ENCODE measurements at regions not wholly inside any gene's neighbourhood (a gene's known extent, or its start where the extent isn't known, plus 50 kb on each side); places are given as distances from the start of the nearest gene placed in this dataset.

DNA sequence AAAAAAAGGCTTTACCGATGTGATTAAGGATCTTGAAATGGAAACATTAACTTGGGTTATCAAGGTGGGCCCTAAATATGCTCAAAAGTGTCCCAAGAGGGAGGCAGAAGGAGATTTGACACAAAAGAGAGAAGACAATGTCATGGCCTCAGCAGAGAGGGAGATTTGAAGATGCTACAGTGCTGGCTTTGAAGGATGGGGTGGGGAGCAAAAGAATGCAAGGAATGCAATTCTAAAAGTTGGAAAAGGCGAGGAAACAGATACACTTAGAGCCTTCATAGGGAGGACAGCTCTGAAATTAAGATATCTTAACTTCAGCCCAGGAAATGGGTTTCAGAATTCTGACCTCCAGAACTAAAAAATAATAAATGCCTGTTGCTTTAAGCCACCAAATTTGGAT lies 314.5 kb upstream of the CCDC54 start:
- H3K9me3 ChIP-seq (ENCODE audit: control insufficient read depth, low read depth, low read length) = no peaks in the 10 kb centered on the region
- no peaks in the 10 kb centered on the region for H3K27me3 ChIP-seq (ENCODE audit: control insufficient read depth, insufficient read depth, low read length)
- H3K4me3 ChIP-seq (ENCODE audit: low read length) = no peak overlapping the region
- no peaks in the 10 kb centered on the region for H3K4me1 ChIP-seq (ENCODE audit: control insufficient read depth, insufficient read depth, low read length)
- no peak overlapping the region for H3K27ac ChIP-seq (ENCODE audit: low read length)
- 80% methylated on average over 1 of the region's 2 CpGs for WGBS (ENCODE audit: insufficient coverage, low lambda C conversion rate)
- no peaks in the 10 kb centered on the region for H3K36me3 ChIP-seq (ENCODE audit: control insufficient read depth, insufficient read depth, low read length)
- no peak for DNase-seq

DNA sequence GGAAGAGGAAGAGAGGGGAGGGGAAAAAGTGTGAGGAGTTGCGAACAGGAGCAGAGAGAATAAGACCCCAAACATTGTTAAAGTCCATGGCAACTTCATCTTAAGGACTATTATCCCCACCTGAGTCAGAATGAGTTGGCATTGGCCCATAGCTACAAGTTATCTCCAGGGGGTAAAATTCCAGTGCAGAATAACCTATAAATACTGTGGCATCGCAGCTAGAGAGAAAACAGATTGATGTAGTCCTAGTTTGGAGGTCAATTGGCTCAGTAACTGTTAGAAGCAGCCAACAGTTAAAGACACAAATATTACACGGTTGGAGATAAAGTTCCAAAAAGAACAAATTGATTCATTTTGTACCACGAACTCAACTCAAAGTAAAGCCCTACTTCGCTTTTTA lies 313.9 kb upstream of the CCDC54 start:
- Histone ChIP-seq H3K36me3 (ENCODE audit: control insufficient read depth, insufficient read depth, low read length) (no peaks in the 10 kb centered on the region), H3K4me3 (ENCODE audit: low read length) (no peak overlapping the region), H3K27me3 (ENCODE audit: control insufficient read depth, insufficient read depth, low read length) (no peaks in the 10 kb centered on the region), H3K27ac (ENCODE audit: low read length) (no peak overlapping the region), H3K9me3 (ENCODE audit: control insufficient read depth, low read depth, low read length) (no peaks in the 10 kb centered on the region), H3K4me1 (ENCODE audit: control insufficient read depth, insufficient read depth, low read length) (no peaks in the 10 kb centered on the region)
- DNase-seq = no peak
- 93% methylated on average over 3 of the region's 5 CpGs for WGBS (ENCODE audit: insufficient coverage, low lambda C conversion rate)

DNA sequence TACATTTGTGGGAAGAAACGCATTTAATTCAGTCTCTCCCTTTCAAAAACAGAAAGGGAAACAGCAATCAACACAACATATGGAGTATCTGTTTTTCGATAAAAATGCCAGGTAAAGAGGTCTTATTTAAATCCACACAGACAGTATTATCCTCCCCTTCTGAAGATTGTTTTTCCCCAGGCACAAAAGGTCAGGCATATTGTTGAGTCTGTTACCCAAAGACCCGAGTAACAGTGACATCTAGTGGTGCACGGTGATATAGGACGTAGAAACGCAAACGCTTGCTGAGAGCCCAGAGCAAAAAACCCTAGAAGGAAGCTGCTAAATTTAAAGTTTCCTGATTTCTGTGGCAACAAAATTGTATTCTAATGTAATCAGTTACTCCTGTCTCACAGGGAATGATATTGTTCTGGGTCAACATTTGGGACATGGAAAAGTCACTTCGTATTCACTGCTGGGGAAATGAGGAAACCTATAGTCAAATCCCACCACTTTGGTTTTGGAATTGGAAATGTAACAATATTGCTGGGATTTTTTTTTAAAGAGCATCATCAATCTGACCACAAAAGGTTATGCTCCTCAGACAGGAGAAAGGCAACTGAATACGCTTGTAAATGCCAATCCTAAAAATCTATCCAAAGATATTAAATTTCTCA lies 312.7 kb upstream of the CCDC54 start:
- 67% methylated on average over 1 of the region's 9 CpGs for WGBS (ENCODE audit: insufficient coverage, low lambda C conversion rate)
- peak; percentile 37 to 47 for DNase-seq
- no peaks in the 10 kb centered on the region for H3K36me3 ChIP-seq (ENCODE audit: control insufficient read depth, insufficient read depth, low read length)
- no peak overlapping the region for H3K27ac ChIP-seq (ENCODE audit: low read length)
- H3K9me3 ChIP-seq (ENCODE audit: control insufficient read depth, low read depth, low read length) = no peaks in the 10 kb centered on the region
- H3K4me3 ChIP-seq (ENCODE audit: low read length) = no peak overlapping the region
- H3K27me3 ChIP-seq (ENCODE audit: control insufficient read depth, insufficient read depth, low read length) = no peaks in the 10 kb centered on the region
- H3K4me1 ChIP-seq (ENCODE audit: control insufficient read depth, insufficient read depth, low read length) = no peaks in the 10 kb centered on the region

DNA sequence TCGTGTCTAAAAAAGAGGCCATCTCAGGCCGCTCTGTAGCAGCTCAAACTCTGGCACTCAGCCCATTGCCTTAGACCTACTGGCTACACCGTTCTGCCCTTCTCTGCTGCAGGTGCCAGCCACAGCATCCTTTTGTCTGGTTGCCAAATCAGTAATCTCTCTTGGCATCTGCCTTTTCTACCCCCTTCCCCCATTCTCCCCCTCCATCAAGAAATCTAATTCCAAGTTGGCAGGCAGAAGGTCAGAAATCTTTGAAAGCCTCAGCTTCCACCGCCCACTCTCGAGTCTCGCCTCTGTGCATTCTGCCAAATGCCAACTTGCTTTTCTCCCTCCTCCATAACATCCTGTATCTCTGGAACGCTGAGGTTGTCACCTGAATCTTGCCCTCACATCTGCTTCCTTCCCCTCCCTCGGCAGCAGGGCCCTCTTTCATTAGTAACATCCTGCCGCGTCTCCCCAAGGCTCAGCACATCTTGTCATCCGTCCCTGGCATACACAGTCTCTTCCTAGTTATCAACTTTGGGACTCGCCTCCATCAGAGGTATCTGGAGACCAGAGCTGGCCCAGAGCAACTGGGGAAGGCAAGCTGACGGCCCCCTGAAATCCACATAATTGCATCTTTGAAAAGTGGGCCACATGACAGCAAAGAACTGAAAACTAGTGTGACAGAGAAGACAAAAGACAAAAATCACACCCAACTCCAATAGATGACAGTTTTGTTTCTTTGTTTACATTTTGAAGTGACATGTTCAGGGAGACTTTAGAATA lies 312.0 kb upstream of the CCDC54 start:
- no peak for DNase-seq
- no peak overlapping the region for H3K4me3 ChIP-seq (ENCODE audit: low read length)
- no peaks in the 10 kb centered on the region for H3K36me3 ChIP-seq (ENCODE audit: control insufficient read depth, insufficient read depth, low read length)
- no peak overlapping the region for H3K27ac ChIP-seq (ENCODE audit: low read length)
- WGBS (ENCODE audit: insufficient coverage, low lambda C conversion rate) = 100% methylated on average over 1 of the region's 13 CpGs
- H3K4me1 ChIP-seq (ENCODE audit: control insufficient read depth, insufficient read depth, low read length) = no peaks in the 10 kb centered on the region
- H3K27me3 ChIP-seq (ENCODE audit: control insufficient read depth, insufficient read depth, low read length) = no peaks in the 10 kb centered on the region
- H3K9me3 ChIP-seq (ENCODE audit: control insufficient read depth, low read depth, low read length) = no peaks in the 10 kb centered on the region

DNA sequence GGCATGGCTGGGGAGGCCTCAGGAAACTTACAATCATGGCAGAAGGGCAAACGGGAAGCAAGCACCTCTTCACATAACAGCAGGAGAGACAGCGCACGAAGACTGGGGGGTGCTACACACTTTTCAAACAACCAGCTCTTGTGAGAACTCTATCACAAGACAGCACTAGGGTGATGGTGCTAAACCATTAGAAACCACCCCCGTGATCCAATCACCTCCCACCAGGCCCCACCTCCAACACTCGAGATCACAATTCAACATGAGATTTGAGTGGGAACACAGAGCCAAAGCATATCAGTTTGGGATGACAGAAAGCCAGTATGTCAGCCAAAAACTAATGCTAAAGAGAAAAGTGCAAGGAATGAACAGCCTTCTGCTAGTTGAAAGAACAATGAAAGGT lies 309.8 kb upstream of the CCDC54 start:
- Histone ChIP-seq H3K4me1 (ENCODE audit: control insufficient read depth, insufficient read depth, low read length) (no peaks in the 10 kb centered on the region), H3K4me3 (ENCODE audit: low read length) (no peak overlapping the region), H3K36me3 (ENCODE audit: control insufficient read depth, insufficient read depth, low read length) (no peaks in the 10 kb centered on the region), H3K27ac (ENCODE audit: low read length) (no peak overlapping the region), H3K9me3 (ENCODE audit: control insufficient read depth, low read depth, low read length) (no peaks in the 10 kb centered on the region), H3K27me3 (ENCODE audit: control insufficient read depth, insufficient read depth, low read length) (no peaks in the 10 kb centered on the region)
- DNase-seq = no peak
- 100% methylated on average over 1 of the region's 5 CpGs for WGBS (ENCODE audit: insufficient coverage, low lambda C conversion rate)

DNA sequence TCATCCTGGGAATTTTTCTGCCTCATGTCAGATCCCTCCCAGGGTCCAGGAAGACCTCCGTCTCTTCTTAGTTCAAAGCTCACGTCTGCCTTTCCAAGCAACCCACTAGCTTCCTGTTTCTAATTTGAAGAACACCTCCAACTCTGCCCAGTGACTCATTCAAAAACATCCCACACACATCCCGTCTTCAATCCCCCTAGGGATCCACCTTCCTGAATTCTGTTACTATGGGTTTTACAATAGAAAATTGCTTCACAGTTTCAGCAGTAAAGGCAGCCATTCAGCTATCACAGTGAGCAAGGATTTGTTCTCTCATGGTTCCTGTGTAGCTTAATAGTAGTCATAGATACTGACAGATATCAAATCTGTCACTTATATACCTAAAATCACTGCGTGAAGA lies 308.3 kb upstream of the CCDC54 start:
- WGBS (ENCODE audit: insufficient coverage, low lambda C conversion rate) = 92% methylated on average over 2 of the region's 4 CpGs

DNA sequence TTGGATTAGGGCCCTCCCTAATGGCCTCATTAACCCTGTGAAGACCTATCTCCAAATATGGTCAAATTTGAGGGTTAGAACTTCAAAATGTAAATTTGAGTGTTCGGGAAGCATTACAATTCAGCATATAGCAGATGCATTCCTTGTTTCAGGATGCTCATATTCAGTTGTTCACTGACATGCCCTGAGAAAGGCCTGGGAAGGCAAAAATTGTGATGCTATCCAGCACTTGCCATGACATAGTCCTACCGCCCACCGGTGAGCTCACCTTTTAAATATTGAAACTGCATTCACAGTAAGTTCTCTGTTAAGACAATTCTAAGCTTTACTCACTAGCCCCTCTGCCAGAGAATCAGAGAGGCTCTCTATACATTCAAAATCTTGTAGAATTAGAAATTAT lies 300.3 kb upstream of the CCDC54 start:
- no CpG with 5 or more reads among the region's 3 CpGs for WGBS (ENCODE audit: insufficient coverage, low lambda C conversion rate)
- H3K4me3 ChIP-seq (ENCODE audit: low read length) = no peak overlapping the region
- H3K4me1 ChIP-seq (ENCODE audit: control insufficient read depth, insufficient read depth, low read length) = no peaks in the 10 kb centered on the region
- no peaks in the 10 kb centered on the region for H3K9me3 ChIP-seq (ENCODE audit: control insufficient read depth, low read depth, low read length)
- no peaks in the 10 kb centered on the region for H3K27me3 ChIP-seq (ENCODE audit: control insufficient read depth, insufficient read depth, low read length)
- DNase-seq = no peak
- H3K27ac ChIP-seq (ENCODE audit: low read length) = no peak overlapping the region
- H3K36me3 ChIP-seq (ENCODE audit: control insufficient read depth, insufficient read depth, low read length) = no peaks in the 10 kb centered on the region

More for the DNA sequence above, 308.3 kb upstream of the CCDC54 start:
- no peaks in the 10 kb centered on the region for H3K27me3 ChIP-seq (ENCODE audit: control insufficient read depth, insufficient read depth, low read length)
- H3K9me3 ChIP-seq (ENCODE audit: control insufficient read depth, low read depth, low read length) = no peaks in the 10 kb centered on the region
- no peaks in the 10 kb centered on the region for H3K4me1 ChIP-seq (ENCODE audit: control insufficient read depth, insufficient read depth, low read length)
- DNase-seq = no peak
- H3K36me3 ChIP-seq (ENCODE audit: control insufficient read depth, insufficient read depth, low read length) = no peaks in the 10 kb centered on the region
- no peak overlapping the region for H3K4me3 ChIP-seq (ENCODE audit: low read length)
- H3K27ac ChIP-seq (ENCODE audit: low read length) = no peak overlapping the region

DNA sequence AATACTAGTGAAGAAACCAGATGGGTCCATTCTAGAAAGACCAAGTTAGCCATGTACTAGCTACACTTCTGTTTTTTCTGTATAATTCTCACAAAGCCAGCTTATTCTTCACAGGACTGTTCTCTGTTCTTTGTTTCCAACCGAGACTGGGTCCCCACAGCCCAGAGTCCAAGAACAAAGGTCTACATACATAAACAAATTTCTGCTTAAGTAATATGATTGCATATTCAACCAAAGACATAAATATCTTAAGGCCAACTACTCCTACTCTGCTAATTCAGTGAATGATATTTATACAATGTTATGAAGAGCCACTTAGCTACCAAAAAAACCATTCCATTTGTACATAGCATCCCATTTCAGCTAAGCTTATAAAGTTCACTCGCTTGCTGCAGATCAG lies 299.8 kb upstream of the CCDC54 start:
- Histone ChIP-seq H3K9me3 (ENCODE audit: control insufficient read depth, low read depth, low read length) (no peaks in the 10 kb centered on the region), H3K36me3 (ENCODE audit: control insufficient read depth, insufficient read depth, low read length) (no peaks in the 10 kb centered on the region), H3K4me1 (ENCODE audit: control insufficient read depth, insufficient read depth, low read length) (no peaks in the 10 kb centered on the region), H3K27me3 (ENCODE audit: control insufficient read depth, insufficient read depth, low read length) (no peaks in the 10 kb centered on the region), H3K27ac (ENCODE audit: low read length) (no peak overlapping the region), H3K4me3 (ENCODE audit: low read length) (no peak overlapping the region)
- WGBS (ENCODE audit: insufficient coverage, low lambda C conversion rate) = no CpG with 5 or more reads among the region's 2 CpGs
- no peak for DNase-seq

DNA sequence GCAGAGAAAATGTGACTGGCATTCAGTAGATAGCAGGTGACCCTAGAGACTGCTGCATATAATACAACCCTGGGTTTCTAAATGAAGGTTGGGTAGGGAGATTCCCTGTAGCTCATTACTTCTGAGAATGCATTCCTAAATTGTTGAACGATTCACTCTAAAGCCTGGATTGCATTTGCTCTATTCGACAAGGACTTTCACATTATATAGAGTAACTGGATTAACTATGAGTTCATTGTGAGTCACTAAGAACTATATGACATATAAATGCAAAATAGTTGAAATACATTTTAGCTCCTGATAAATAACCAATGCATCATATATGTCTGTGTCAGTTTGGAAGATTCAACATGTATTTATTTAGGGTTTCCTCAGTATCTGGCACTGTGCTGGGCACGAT lies 294.7 kb upstream of the CCDC54 start:
- no peaks in the 10 kb centered on the region for H3K36me3 ChIP-seq (ENCODE audit: control insufficient read depth, insufficient read depth, low read length)
- H3K27me3 ChIP-seq (ENCODE audit: control insufficient read depth, insufficient read depth, low read length) = no peaks in the 10 kb centered on the region
- H3K4me3 ChIP-seq (ENCODE audit: low read length) = no peak overlapping the region
- DNase-seq = no peak
- no peaks in the 10 kb centered on the region for H3K4me1 ChIP-seq (ENCODE audit: control insufficient read depth, insufficient read depth, low read length)
- H3K9me3 ChIP-seq (ENCODE audit: control insufficient read depth, low read depth, low read length) = no peaks in the 10 kb centered on the region
- H3K27ac ChIP-seq (ENCODE audit: low read length) = no peak overlapping the region
- WGBS (ENCODE audit: insufficient coverage, low lambda C conversion rate) = 86% methylated on average over 1 of the region's 3 CpGs

DNA sequence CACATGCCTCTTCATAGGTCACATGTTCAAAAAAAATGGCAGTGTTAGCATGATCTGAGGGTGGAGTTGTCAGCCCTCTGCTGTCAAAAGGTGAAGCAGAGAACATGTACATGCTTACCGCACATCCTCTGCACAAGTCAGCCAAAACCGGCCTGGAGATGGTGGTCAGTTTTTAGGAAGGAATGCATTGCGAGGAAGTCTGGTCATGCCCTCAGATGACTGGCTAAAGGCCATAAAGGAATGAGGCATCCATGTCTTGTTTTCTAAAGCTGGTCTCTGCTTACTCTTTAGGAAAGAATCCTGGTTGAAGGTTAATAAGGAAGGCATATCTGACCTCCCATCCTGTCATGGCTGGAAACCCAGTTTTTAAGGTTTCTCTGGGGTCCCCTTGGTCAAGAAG lies 292.0 kb upstream of the CCDC54 start:
- no peak for DNase-seq
- no peaks in the 10 kb centered on the region for H3K36me3 ChIP-seq (ENCODE audit: control insufficient read depth, insufficient read depth, low read length)
- no peaks in the 10 kb centered on the region for H3K9me3 ChIP-seq (ENCODE audit: control insufficient read depth, low read depth, low read length)
- H3K27ac ChIP-seq (ENCODE audit: low read length) = no peak overlapping the region
- no CpG with 5 or more reads among the region's 3 CpGs for WGBS (ENCODE audit: insufficient coverage, low lambda C conversion rate)
- H3K27me3 ChIP-seq (ENCODE audit: control insufficient read depth, insufficient read depth, low read length) = no peaks in the 10 kb centered on the region
- no peak overlapping the region for H3K4me3 ChIP-seq (ENCODE audit: low read length)
- no peaks in the 10 kb centered on the region for H3K4me1 ChIP-seq (ENCODE audit: control insufficient read depth, insufficient read depth, low read length)

DNA sequence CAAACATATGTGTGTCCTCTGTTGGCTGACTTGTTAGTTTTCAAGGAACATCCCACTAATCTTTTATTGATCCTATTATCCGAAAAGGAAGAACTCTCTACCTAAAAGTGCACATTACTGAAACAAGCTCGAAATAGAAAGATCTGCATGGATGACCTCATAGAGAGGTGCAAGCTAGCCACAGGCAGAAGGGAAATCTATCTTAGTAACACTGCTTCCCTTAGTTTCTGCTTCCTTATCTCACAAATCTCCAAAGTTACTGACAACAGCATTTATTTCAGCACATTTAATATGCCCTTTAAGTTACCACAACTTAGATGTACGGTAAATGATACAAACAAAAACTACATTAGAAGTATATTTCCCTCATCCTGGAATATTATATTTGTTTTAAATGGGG lies 285.1 kb upstream of the CCDC54 start:
- DNase-seq = no peak
- Histone ChIP-seq H3K4me3 (ENCODE audit: low read length) (no peak overlapping the region), H3K27ac (ENCODE audit: low read length) (no peak overlapping the region), H3K4me1 (ENCODE audit: control insufficient read depth, insufficient read depth, low read length) (no peaks in the 10 kb centered on the region), H3K36me3 (ENCODE audit: control insufficient read depth, insufficient read depth, low read length) (no peaks in the 10 kb centered on the region), H3K9me3 (ENCODE audit: control insufficient read depth, low read depth, low read length) (no peaks in the 10 kb centered on the region), H3K27me3 (ENCODE audit: control insufficient read depth, insufficient read depth, low read length) (no peaks in the 10 kb centered on the region)
- WGBS (ENCODE audit: insufficient coverage, low lambda C conversion rate) = no CpG with 5 or more reads among the region's 3 CpGs
